ENCODE measurements at regions not wholly inside any gene's neighbourhood (a gene's known extent, or its start where the extent isn't known, plus 50 kb on each side); places are given as distances from the start of the nearest gene placed in this dataset.

DNA sequence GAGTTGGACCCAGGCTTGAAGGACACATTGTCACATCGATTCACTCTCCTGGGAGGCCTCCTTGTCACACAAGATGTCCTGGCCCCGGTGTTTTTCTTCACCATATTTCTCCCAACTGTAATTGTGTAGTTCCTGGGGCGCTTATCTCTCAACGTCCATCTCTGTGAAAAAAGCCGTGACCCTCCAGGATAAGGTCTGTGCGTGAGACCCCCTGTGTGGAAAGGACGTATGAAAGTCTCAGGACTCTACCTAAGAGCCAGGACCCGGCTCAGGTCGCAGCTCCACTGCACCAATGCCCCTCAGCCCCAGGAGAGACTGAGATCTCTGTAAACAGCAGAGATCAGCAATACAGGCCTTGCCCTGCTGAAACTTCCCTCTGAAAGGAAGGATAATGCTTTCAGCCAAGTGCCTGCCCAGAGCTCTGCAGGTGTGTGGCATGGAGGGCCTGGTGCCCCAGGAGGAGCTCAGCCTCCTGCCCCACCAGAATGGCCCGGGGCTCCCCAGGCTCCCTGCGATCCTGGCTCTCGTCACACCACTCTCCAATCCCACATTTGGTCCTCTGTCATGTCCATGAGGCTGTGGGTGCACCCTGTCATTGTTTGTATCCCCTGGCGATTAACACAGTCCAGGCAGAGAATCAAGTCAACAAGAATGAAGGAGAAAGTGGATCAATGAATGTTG lies 119.2 kb upstream of the TMEM45B start:
- no peak overlapping the region for H3K4me3 ChIP-seq (ENCODE audit: low read depth, low read length)
- TF ChIP-seq, protein P1, sequence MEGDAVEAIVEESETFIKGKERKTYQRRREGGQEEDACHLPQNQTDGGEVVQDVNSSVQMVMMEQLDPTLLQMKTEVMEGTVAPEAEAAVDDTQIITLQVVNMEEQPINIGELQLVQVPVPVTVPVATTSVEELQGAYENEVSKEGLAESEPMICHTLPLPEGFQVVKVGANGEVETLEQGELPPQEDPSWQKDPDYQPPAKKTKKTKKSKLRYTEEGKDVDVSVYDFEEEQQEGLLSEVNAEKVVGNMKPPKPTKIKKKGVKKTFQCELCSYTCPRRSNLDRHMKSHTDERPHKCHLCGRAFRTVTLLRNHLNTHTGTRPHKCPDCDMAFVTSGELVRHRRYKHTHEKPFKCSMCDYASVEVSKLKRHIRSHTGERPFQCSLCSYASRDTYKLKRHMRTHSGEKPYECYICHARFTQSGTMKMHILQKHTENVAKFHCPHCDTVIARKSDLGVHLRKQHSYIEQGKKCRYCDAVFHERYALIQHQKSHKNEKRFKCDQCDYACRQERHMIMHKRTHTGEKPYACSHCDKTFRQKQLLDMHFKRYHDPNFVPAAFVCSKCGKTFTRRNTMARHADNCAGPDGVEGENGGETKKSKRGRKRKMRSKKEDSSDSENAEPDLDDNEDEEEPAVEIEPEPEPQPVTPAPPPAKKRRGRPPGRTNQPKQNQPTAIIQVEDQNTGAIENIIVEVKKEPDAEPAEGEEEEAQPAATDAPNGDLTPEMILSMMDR (IDR thresholded peaks at IDR 0.05; ENCODE audit: insufficient read depth, low read length, missing control alignments) = no peak
- POLR2A ChIA-PET = no interaction called here
- CTCF ChIA-PET = interaction anchor here (0.9 to 3.1 kb wide), 5 partner anchors 18 to 351 kb away, joined by 3 to 23 read pairs (median 6); partner anchors contain the start of gene BARX2
- no peak for DNase-seq (ENCODE audit: low read depth, low spot score)

- no peak for DNase-seq (ENCODE audit: low read depth, low spot score)
- no peak overlapping the region for H3K4me3 ChIP-seq (ENCODE audit: low read depth, low read length)
- TF ChIP-seq, protein P1 (IDR thresholded peaks at IDR 0.05; ENCODE audit: insufficient read depth, low read length, missing control alignments) = no peak
- CTCF ChIA-PET = interaction anchor here (0.8 kb wide), 1 partner anchor 50 kb away, joined by 3 read pairs; no protein-coding TSS in a partner anchor
- POLR2A ChIA-PET = no interaction called here
Measured at GRCh38 chr11:129698212-129698611, 117.4 kb upstream of the TMEM45B start.

DNA sequence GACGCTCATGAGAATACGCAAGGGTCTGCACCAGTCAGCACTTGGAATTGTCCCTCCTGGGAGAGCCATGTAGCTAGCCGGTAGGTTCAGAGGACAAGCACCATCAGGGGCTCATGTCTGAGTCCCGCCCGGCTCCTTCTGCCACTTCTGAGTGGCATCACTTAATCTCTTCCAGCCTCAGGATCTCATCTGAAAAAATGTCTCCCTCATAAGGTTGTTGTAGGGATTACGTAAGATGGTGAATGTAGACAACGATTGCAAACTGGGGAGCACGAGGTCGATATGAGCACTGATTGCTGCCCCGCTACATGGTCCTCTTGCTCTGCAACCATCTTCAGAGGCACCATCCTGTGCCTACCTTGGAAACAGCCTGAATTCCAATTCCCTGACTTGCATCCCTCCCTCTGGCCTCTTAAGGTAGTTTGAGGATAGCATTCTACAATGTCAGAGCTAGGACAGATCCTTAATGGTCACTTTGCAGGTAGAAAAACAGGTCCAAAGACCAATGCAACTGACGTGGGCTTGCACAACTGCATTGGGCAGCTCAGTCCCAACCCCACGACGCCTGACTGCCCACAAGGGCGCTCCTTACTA lies 115.8 kb upstream of the TMEM45B start:
- no peak overlapping the region for H3K4me3 ChIP-seq (ENCODE audit: low read depth, low read length)
- POLR2A ChIA-PET = no interaction called here
- CTCF ChIA-PET = no interaction called here
- DNase-seq (ENCODE audit: low read depth, low spot score) = no peak
- TF ChIP-seq, protein P1 (IDR thresholded peaks at IDR 0.05; ENCODE audit: insufficient read depth, low read length, missing control alignments) = no peak

DNA sequence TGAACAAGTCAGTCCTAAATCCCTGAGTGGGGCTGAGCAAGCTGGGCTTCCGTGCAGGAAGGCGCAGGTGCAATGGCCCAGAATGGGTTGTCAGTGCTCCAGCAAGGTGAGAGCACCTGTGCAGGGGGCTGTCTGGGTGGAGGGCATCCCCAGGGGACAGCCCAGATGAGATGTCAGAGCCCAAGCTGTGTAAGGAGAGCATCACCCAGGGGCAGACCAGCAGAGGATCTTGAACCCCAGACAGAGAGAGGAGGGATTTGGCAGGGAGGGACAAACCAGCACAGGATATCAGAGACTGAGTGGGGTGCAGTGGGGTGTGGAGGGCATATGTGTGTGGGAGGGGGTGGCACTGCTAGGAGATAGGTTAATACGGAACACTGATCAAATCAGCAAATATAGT lies 114.9 kb upstream of the TMEM45B start:
- no peak overlapping the region for H3K4me3 ChIP-seq (ENCODE audit: low read depth, low read length)
- DNase-seq (ENCODE audit: low read depth, low spot score) = no peak
- TF ChIP-seq, protein P1 (IDR thresholded peaks at IDR 0.05; ENCODE audit: insufficient read depth, low read length, missing control alignments) = no peak
- ChIA-PET CTCF (no interaction called here), POLR2A (no interaction called here)

DNA sequence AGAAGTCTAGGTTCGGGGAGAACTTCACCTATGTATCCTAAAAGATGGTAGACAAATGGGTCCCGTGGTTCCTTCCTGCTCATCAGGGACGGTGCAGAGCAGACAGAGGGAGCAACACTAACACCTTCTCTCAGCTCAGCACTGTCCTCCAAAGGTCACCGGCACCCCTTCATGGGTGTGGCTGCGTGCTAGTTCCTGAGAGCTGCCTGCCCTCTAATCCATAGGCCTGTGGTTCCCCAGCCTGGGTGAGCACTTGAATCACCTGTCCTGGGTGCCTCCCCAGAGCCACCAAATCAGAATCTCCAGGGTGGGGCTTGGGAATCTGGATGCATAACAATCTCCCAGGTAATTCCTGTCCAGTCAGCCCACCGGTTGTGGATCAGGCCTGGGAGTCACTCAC lies 113.9 kb upstream of the TMEM45B start:
- POLR2A ChIA-PET = no interaction called here
- CTCF ChIA-PET = no interaction called here
- no peak overlapping the region for H3K4me3 ChIP-seq (ENCODE audit: low read depth, low read length)
- TF ChIP-seq, protein P1 (IDR thresholded peaks at IDR 0.05; ENCODE audit: insufficient read depth, low read length, missing control alignments) = no peak
- DNase-seq (ENCODE audit: low read depth, low spot score) = no peak

DNA sequence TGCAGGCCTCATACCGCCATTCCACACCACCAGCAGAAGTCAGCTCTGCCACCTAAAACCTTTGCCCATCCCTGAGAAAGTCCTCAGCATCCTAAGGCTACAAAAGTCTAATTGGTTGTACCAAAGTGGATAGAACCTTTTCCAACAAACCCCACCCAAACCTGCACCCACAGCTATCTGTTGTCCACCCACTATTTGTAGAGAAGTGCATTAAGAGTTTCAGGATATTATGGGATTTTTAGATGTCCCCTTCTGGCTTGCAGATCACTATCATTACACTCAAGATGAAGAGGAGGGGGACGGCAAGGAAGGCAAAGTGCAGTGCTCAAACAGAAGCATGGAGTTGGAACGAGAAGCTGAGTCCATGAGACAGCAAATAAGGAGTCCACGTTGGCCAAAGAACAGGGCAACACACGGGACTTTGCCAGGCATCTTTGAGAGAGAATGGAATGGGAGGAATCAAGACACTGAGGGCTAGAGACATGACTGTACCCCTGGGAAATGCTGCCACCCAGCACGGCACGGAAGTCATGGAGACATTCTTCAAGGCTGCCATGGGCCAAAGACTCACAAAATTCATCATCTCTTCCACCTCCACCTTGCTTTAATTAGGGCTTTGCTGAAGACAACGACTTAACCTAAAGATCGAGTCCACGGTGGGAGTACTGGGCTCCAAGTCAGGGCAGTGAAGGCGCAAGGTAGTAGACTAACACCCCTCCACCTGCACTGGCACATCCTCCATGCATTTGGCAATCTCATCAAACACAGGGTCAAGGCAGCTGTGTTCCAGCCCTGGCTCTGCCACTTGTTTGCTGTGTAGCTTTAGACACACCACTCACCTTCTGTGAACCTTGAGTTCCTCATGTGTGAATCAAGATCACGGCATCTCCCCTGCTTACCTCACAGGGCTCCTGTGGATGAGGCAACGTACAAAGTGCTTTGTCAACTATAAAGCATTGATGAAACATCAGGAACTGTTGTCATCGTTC lies 112.9 kb upstream of the TMEM45B start:
- ChIA-PET CTCF (no interaction called here), POLR2A (no interaction called here)
- no peak for DNase-seq (ENCODE audit: low read depth, low spot score)
- H3K4me3 ChIP-seq (ENCODE audit: low read depth, low read length) = no peak overlapping the region
- TF ChIP-seq, protein P1 (IDR thresholded peaks at IDR 0.05; ENCODE audit: insufficient read depth, low read length, missing control alignments) = no peak
